ENCODE measurements at regions not wholly inside any gene's neighbourhood (a gene's known extent, or its start where the extent isn't known, plus 50 kb on each side); places are given as distances from the start of the nearest gene placed in this dataset.

DNA sequence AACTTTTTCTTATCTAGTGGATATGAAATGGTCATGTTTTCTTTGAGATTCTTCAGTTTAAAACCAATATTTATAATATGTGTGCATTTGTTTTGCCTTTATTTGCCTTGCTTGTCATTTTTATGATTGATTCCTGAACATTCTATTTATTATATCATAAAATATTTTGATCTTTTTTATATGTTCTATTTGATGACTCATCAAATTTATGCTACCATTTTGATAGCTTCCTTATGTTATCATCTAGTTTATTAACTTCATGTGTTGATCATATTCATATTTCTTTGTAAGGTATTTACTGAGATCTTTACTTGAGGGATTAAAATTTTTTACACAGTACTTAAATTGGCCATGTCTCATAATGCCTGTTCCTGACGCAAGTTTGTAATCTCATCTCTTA is 1650.0 kb downstream of the AMY1C start:
- no peaks in the 10 kb centered on the region for H3K27me3 Mint-ChIP-seq (ENCODE audit: low read depth)
- Histone ChIP-seq H3K9me3 (ENCODE audit: control insufficient read depth, low read depth, low read length) (no peaks in the 10 kb centered on the region), H4K8ac (replicated peaks; ENCODE audit: insufficient read length, low read depth, low read length) (no peak overlapping the region), H2BK20ac (ENCODE audit: low read depth, low read length, poor library complexity, severe bottlenecking) (no peak overlapping the region), H3K23ac (ENCODE audit: insufficient read length, low read depth, low read length) (no peak overlapping the region), H3K18ac (ENCODE audit: insufficient read length, low read depth, low read length) (no peak overlapping the region), H3T11ph (ENCODE audit: low read length) (no peak overlapping the region), H4K91ac (ENCODE audit: insufficient read length, low read depth, low read length) (no peak overlapping the region), H3K56ac (ENCODE audit: insufficient read length, low read depth, low read length) (no peak overlapping the region), H2AFZ (ENCODE audit: low read length) (no peak overlapping the region), H3K27me3 (ENCODE audit: insufficient read depth, low read length) (no peaks in the 10 kb centered on the region), H3K79me2 (ENCODE audit: insufficient read depth, low read length) (no peaks in the 10 kb centered on the region), H3K23me2 (ENCODE audit: insufficient read length, low read depth, low read length, poor library complexity, severe bottlenecking) (no peaks in the 10 kb centered on the region), H2BK120ac (ENCODE audit: low read depth, low read length, poor library complexity, severe bottlenecking) (no peak overlapping the region), H3K4me2 (ENCODE audit: insufficient read depth, insufficient read length, low read length) (no peak overlapping the region), H2AK5ac (ENCODE audit: insufficient read length, low read length) (no peak overlapping the region), H4K5ac (ENCODE audit: insufficient read length, low read depth, low read length) (no peak overlapping the region), H3K9ac (ENCODE audit: extremely low read depth, insufficient read length, low read length) (no peak overlapping the region), H3K79me1 (ENCODE audit: insufficient read depth, low read depth, low read length, poor library complexity, severe bottlenecking) (no peaks in the 10 kb centered on the region), H3K4me1 (ENCODE audit: insufficient read depth, low read length) (no peaks in the 10 kb centered on the region), H3K27ac (ENCODE audit: insufficient read length, low read depth, low read length) (no peak overlapping the region), H2BK12ac (ENCODE audit: insufficient read length, low read depth, low read length) (no peak overlapping the region), H3K4ac (ENCODE audit: low read depth, low read length) (no peak overlapping the region), H2BK5ac (ENCODE audit: insufficient read length, low read length) (no peak overlapping the region), H3K14ac (ENCODE audit: insufficient read depth, low read length) (no peak overlapping the region), H2BK15ac (ENCODE audit: low read depth, low read length) (no peak overlapping the region), H4K20me1 (ENCODE audit: control insufficient read depth, insufficient read depth, insufficient read length) (no peaks in the 10 kb centered on the region)
- peaks cover 0 to 6% (median 2%) of the 10 kb centered on the region in 3 experiments; a peak in 1 of 7 replicates for H3K36me3 Mint-ChIP-seq (ENCODE audit: insufficient read depth in 1 of 3, low read depth in 3 of 3)
- no peak for DNase-seq
- H3K9me3 Mint-ChIP-seq, result peaks cover 2% of the 10 kb centered on the region in 2 experiments; a peak in 3 of 5 replicates
- no peak for TF ChIP-seq CTCF (conservative IDR thresholded peaks at IDR 0.05)
- H3K4me3 Mint-ChIP-seq, result no peak overlapping the region
- WGBS (ENCODE audit: extremely low coverage, insufficient read length, low lambda C conversion rate), result no CpG with 5 or more reads among the region's 1 CpG
- H3K27ac Mint-ChIP-seq, result no peak overlapping the region; a peak in 1 of 7 replicates
- H3K4me1 Mint-ChIP-seq, result no peaks in the 10 kb centered on the region

All from H9 (cell line).